Smooth muscle cell (in vitro differentiated cells): ENCODE measurements at regions not wholly inside any gene's neighbourhood (a gene's known extent, or its start where the extent isn't known, plus 50 kb on each side); places are given as distances from the start of the nearest gene placed in this dataset.

Experiments used
- DNase-seq: peaks from one replicate; lab custom pipeline; 2025; ENCODE audit not compliant: unreplicated experiment; lab: John Stamatoyannopoulos, UW
- H2AFZ ChIP-seq: fragments of 200-600 bp; sonication (generic); 2 replicates; pipeline ENCODE4 v1.6.0; 2016; ENCODE audit warnings: antibody characterized with exemption, low read depth, mild to moderate bottlenecking
- H3F3A ChIP-seq: fragments of 200-600 bp; sonication (generic); 2 replicates; pipeline ENCODE4 v1.6.0; 2017; ENCODE audit warnings: antibody characterized with exemption, low read depth
- H3K27ac ChIP-seq: fragments of 200-600 bp; sonication (generic); 2 replicates; pipeline ENCODE4 v1.5.1; 2016; ENCODE audit warnings: low read depth, mild to moderate bottlenecking
- H3K27me3 ChIP-seq: fragments of 200-600 bp; sonication (generic); 2 replicates; pipeline ENCODE4 v1.6.1; 2016; ENCODE audit warnings: low read depth, mild to moderate bottlenecking
- H3K36me3 ChIP-seq: fragments of 200-600 bp; sonication (generic); 2 replicates; pipeline ENCODE4 v1.5.1; 2016; ENCODE audit warnings: low read depth
- H3K4me1 ChIP-seq: fragments of 200-600 bp; sonication (generic); 2 replicates; pipeline ENCODE4 v1.5.1; 2016; ENCODE audit warnings: low read depth
- H3K4me2 ChIP-seq: fragments of 200-600 bp; sonication (generic); 2 replicates; pipeline ENCODE4 v1.6.0; 2016; ENCODE audit warnings: mild to moderate bottlenecking
- H3K4me3 ChIP-seq: fragments of 200-600 bp; sonication (generic); 2 replicates; pipeline ENCODE4 v1.5.1; 2016; ENCODE audit warnings: mild to moderate bottlenecking
- H3K79me2 ChIP-seq: fragments of 200-600 bp; sonication (generic); 2 replicates; pipeline ENCODE4 v1.6.0; 2016; ENCODE audit warnings: low read depth, mild to moderate bottlenecking
- H3K9ac ChIP-seq: fragments of 200-600 bp; sonication (generic); 2 replicates; pipeline ENCODE4 v1.6.0; 2016; ENCODE audit warnings: low read depth
- H3K9me3 ChIP-seq: fragments of 200-600 bp; sonication (generic); replicated peaks from 2 replicates; pipeline ENCODE4 v1.5.1; 2016; ENCODE audit warnings: low read depth
- H4K20me1 ChIP-seq: fragments of 200-600 bp; sonication (generic); 2 replicates; pipeline ENCODE4 v1.6.0; 2016; ENCODE audit warnings: low read depth
- WGBS: methylation state at CpG from one replicate; pipeline ENCODE4 v1.1.7; 2016; ENCODE audit warnings: low lambda C conversion rate; 5-methylcytosine and 5-hydroxymethylcytosine counted together
- TF ChIP-seq, protein P1 (sequence below): fragments of 200-600 bp; sonication (generic); IDR thresholded peaks from 2 replicates; pipeline ENCODE4 v1.5.1; 2017; ENCODE audit warnings: borderline replicate concordance, mild to moderate bottlenecking, antibody characterized with exemption; ENCODE audit not compliant: insufficient read depth, poor library complexity, severe bottlenecking

DNA sequence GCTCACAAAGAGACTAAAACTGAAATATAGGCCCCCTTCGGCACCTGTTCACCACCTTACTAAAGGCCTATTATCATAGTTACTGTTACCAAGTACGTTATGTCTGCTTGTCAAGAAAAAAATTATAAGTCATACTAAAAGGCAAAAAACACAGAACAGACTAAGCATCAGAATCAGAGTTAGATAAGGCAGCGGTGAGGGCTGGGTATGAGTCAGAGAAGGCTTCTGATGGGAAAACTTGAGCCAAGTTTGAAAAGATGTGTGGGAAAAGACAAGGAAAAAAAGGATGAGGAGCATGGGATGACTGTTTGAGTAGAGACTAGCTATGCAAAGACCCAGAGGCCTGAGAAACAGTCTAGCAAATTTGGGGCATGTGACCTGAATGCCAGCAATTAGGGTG is 387.2 kb upstream of the SGO1 start:
- H3K9me3 ChIP-seq, result no peaks in the 10 kb centered on the region
- no peak overlapping the region for H3K4me3 ChIP-seq
- H3K27me3 ChIP-seq, result no peaks in the 10 kb centered on the region
- H3K36me3 ChIP-seq, result no peaks in the 10 kb centered on the region
- no peak overlapping the region for H3K4me2 ChIP-seq
- H3K27ac ChIP-seq, result peak overlapping the region; percentile 51
- no peak for DNase-seq
- TF ChIP-seq, protein P1, sequence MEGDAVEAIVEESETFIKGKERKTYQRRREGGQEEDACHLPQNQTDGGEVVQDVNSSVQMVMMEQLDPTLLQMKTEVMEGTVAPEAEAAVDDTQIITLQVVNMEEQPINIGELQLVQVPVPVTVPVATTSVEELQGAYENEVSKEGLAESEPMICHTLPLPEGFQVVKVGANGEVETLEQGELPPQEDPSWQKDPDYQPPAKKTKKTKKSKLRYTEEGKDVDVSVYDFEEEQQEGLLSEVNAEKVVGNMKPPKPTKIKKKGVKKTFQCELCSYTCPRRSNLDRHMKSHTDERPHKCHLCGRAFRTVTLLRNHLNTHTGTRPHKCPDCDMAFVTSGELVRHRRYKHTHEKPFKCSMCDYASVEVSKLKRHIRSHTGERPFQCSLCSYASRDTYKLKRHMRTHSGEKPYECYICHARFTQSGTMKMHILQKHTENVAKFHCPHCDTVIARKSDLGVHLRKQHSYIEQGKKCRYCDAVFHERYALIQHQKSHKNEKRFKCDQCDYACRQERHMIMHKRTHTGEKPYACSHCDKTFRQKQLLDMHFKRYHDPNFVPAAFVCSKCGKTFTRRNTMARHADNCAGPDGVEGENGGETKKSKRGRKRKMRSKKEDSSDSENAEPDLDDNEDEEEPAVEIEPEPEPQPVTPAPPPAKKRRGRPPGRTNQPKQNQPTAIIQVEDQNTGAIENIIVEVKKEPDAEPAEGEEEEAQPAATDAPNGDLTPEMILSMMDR, result no peak
- no peak overlapping the region for H2AFZ ChIP-seq
- no peaks in the 10 kb centered on the region for H4K20me1 ChIP-seq
- H3K79me2 ChIP-seq, result no peaks in the 10 kb centered on the region
- no peak overlapping the region for H3K9ac ChIP-seq
- WGBS, result 48% methylated on average over 3 of the region's 3 CpGs
- H3F3A ChIP-seq, result peaks cover 17% of the 10 kb centered on the region
- peaks cover 13% of the 10 kb centered on the region for H3K4me1 ChIP-seq

DNA sequence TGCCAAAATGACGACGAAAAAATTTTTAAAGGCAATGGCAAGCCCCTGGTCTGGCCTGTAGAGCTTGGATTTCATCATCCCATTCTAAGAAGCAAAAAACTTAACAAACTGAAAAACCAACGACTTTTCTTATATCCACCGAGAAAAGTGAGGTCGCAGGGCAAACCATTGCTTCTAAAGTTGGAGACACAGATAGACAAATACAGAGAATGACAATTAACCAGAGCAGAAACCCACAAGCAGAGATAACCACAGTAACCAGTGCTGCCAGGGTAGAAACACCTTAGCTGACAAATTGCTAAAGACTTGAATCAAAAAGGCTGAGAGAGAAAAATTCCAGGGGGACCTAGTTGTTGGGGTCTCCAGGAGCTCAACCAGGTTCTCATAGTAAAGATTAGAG is 386.5 kb upstream of the SGO1 start:
- 81% methylated on average over 5 of the region's 5 CpGs for WGBS
- H3K9ac ChIP-seq, result no peak overlapping the region
- peak overlapping the region; percentile 43 for H3K27ac ChIP-seq

DNA sequence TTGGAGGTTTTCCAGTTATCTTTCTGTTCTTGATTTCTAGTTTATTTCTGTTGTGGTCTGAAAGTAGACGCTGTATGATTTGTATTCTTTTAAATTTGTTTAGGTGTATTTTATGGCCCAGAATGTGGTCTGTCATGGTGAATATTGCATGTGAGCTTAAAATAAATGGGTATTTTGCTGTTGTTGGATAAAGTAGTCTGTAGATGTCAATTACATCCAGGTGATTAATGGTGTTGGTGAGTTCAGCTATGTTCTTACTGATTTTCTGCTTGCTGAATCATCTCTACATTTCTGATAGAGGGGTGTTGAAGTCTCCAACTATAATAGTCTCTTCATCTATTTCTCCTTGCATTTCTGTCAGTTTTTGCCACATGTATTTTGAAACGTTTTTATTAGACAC is 383.3 kb upstream of the SGO1 start:
- Histone ChIP-seq H3K27me3 (no peaks in the 10 kb centered on the region), H3K79me2 (no peaks in the 10 kb centered on the region), H3F3A (peaks cover 16% of the 10 kb centered on the region), H3K4me1 (no peaks in the 10 kb centered on the region), H2AFZ (no peak overlapping the region), H4K20me1 (no peaks in the 10 kb centered on the region), H3K36me3 (no peaks in the 10 kb centered on the region), H3K9me3 (no peaks in the 10 kb centered on the region), H3K9ac (no peak overlapping the region), H3K4me2 (no peak overlapping the region), H3K4me3 (no peak overlapping the region), H3K27ac (no peak overlapping the region)
- WGBS, result 26% methylated on average over 2 of the region's 2 CpGs
- TF ChIP-seq, protein P1, result no peak
- no peak for DNase-seq

More for the DNA sequence above, 386.5 kb upstream of the SGO1 start:
- Histone ChIP-seq H3K36me3 (no peaks in the 10 kb centered on the region), H4K20me1 (no peaks in the 10 kb centered on the region), H3K4me3 (no peak overlapping the region), H3K79me2 (no peaks in the 10 kb centered on the region), H3K4me2 (no peak overlapping the region), H3K9me3 (no peaks in the 10 kb centered on the region), H3F3A (peaks cover 17% of the 10 kb centered on the region), H2AFZ (no peak overlapping the region), H3K4me1 (peaks cover 13% of the 10 kb centered on the region), H3K27me3 (no peaks in the 10 kb centered on the region)
- no peak for DNase-seq
- TF ChIP-seq, protein P1, result no peak

DNA sequence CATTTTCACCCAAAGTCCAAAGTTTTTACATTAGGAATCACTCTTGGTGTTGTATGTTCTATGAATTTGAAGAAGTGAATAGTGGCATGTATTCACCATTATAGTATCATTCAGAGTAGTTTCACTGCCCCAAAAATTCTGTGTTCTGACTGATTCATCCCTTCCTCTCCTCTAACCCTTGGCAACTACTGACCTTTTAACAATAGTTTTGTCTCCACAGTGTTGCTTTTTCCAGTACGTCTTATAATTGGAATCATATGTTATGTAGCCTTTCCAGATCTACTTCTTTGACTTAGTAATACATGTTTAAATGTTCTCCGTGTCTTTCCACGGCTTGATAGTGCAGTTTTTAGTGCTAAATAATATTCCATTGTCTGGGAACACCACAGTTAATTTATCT is 379.0 kb upstream of the SGO1 start:
- Histone ChIP-seq H3K4me1 (no peaks in the 10 kb centered on the region), H3K4me3 (no peak overlapping the region), H3K27me3 (no peaks in the 10 kb centered on the region), H3K36me3 (no peaks in the 10 kb centered on the region), H3K4me2 (no peak overlapping the region), H3K27ac (no peak overlapping the region), H3K79me2 (no peaks in the 10 kb centered on the region), H2AFZ (no peak overlapping the region), H3F3A (no peaks in the 10 kb centered on the region), H4K20me1 (no peaks in the 10 kb centered on the region), H3K9me3 (no peaks in the 10 kb centered on the region), H3K9ac (no peak overlapping the region)
- no peak for DNase-seq
- TF ChIP-seq, protein P1, result no peak
- WGBS, result 90% methylated on average over 3 of the region's 3 CpGs
